Astrocyte of the cerebellum (primary cell): ENCODE measurements at regions not wholly inside any gene's neighbourhood (a gene's known extent, or its start where the extent isn't known, plus 50 kb on each side); places are given as distances from the start of the nearest gene placed in this dataset.
"Not testable (repeated sequence)": the region's sequence is repeated elsewhere in the genome, so short reads cannot be mapped to it uniquely, and the experiment has no call there.

Experiments
- DNase-seq: peaks from one replicate; pipeline ENCODE4 v3.0.0-alpha.2; 2011; ENCODE audit warnings: low read depth
- H3K4me3 ChIP-seq: 2 replicates; pipeline ENCODE4 v1.5.1; 2011; ENCODE audit warnings: mild to moderate bottlenecking, low read depth, low read length, moderate library complexity
- CTCF ChIP-seq: IDR thresholded peaks from 2 replicates; pipeline ENCODE4 v1.5.1; 2012; ENCODE audit warnings: low read length, low read depth, moderate library complexity, mild to moderate bottlenecking; ENCODE audit errors: missing control alignments
- in situ Hi-C: cut with HindIII; loops from 2 replicates; pipeline ENCODE4 v1.10.0; 2017; ENCODE audit warnings: low sequenced_read_pairs

- H3K4me3 ChIP-seq, result no peak overlapping the region
- in situ Hi-C loops, result loop anchor here (5.0 kb wide), 1 partner anchor 78 kb away; no protein-coding TSS in a partner anchor
- no peak for DNase-seq
- TF ChIP-seq CTCF, result no peak
Observed at GRCh38 chr14:101254805-101255764, 306.2 kb upstream of the DIO3 start.

GRCh38 chr14:101255765-101256125, 305.6 kb upstream of the DIO3 start:
- no peak for TF ChIP-seq CTCF
- no peak overlapping the region for H3K4me3 ChIP-seq
- in situ Hi-C loops, result loop anchor here (5.0 kb wide), 1 partner anchor 78 kb away; no protein-coding TSS in a partner anchor
- DNase-seq, result no peak

- no peak for DNase-seq
- in situ Hi-C loops, result loop anchor here (5.0 kb wide), 1 partner anchor 79 kb away; no protein-coding TSS in a partner anchor
- TF ChIP-seq CTCF, result no peak
- no peak overlapping the region for H3K4me3 ChIP-seq
Observed at GRCh38 chr14:101256266-101256665, 305.0 kb upstream of the DIO3 start.

- in situ Hi-C loops, result loop anchor here (5.0 kb wide), 1 partner anchor 80 kb away; no protein-coding TSS in a partner anchor
Observed at GRCh38 chr14:101257551-101257950, 303.7 kb upstream of the DIO3 start.

GRCh38 chr14:101259748-101260147, 301.5 kb upstream of the DIO3 start:
- in situ Hi-C loops, result loop anchor here (5.0 kb wide), 1 partner anchor 82 kb away; no protein-coding TSS in a partner anchor
- no peak for TF ChIP-seq CTCF
- no peak for DNase-seq
- no peak overlapping the region for H3K4me3 ChIP-seq

More at GRCh38 chr14:101257551-101257950, 303.7 kb upstream of the DIO3 start:
- H3K4me3 ChIP-seq, result no peak overlapping the region
- DNase-seq, result no peak
- TF ChIP-seq CTCF, result no peak

- DNase-seq, in situ Hi-C loops, H3K4me3 ChIP-seq: not testable (repeated sequence)
Observed at GRCh38 chr14:101266441-101266840, 294.9 kb upstream of the DIO3 start.

- in situ Hi-C loops, result no loop called here
- no peak for DNase-seq
- H3K4me3 ChIP-seq, result no peak overlapping the region
- TF ChIP-seq CTCF, result no peak
Observed at GRCh38 chr14:101273091-101273490, 288.2 kb upstream of the DIO3 start.
